ENCODE measurements at regions not wholly inside any gene's neighbourhood (a gene's known extent, or its start where the extent isn't known, plus 50 kb on each side); places are given as distances from the start of the nearest gene placed in this dataset.

DNA sequence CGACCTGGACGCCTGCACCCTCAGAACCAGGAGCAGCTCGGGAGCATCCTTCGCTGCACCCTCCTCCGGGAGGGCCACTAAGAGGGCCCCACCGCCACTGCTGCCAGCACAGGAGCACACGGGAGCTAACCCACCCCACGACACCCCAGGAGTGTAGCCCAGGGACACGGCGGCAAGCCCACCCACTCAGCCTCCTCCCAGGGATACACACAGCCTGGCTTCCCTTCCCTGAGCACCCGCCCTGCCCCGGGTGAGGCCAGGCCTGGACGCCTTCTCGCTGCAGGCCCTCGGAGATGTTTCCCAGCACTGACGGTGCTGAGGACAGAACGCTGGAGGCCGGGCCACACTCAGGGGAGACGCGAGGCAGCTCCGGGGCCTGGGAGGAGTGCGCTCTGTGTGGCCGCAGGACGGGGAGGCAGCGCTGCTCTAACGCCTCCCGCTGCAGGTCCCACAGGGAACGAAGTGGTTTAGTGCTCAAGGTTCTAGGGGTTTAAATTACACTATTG, 190.4 kb downstream of the BRD1 start:
- 84 to 86% (median 86%) methylated on average over 22 to 28 of the region's 28 CpGs for WGBS, 3 donors
- H3K4me1 ChIP-seq (ENCODE audit: insufficient read depth), result peaks cover 4% of the 10 kb centered on the region
- H3K4me3 ChIP-seq, result no peak overlapping the region
- H3K36me3 ChIP-seq, result no peaks in the 10 kb centered on the region
- H3K9me3 ChIP-seq, result no peaks in the 10 kb centered on the region
- TF ChIP-seq, protein P1, sequence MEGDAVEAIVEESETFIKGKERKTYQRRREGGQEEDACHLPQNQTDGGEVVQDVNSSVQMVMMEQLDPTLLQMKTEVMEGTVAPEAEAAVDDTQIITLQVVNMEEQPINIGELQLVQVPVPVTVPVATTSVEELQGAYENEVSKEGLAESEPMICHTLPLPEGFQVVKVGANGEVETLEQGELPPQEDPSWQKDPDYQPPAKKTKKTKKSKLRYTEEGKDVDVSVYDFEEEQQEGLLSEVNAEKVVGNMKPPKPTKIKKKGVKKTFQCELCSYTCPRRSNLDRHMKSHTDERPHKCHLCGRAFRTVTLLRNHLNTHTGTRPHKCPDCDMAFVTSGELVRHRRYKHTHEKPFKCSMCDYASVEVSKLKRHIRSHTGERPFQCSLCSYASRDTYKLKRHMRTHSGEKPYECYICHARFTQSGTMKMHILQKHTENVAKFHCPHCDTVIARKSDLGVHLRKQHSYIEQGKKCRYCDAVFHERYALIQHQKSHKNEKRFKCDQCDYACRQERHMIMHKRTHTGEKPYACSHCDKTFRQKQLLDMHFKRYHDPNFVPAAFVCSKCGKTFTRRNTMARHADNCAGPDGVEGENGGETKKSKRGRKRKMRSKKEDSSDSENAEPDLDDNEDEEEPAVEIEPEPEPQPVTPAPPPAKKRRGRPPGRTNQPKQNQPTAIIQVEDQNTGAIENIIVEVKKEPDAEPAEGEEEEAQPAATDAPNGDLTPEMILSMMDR (IDR thresholded peaks at IDR 0.05), result no peak
- TF ChIP-seq EP300 (IDR thresholded peaks at IDR 0.05) (no peak), POLR2A (IDR thresholded peaks at IDR 0.05) (no peak)
- intact Hi-C loops (cut with DNase I), result no loop called here
- DNase-seq, result no peak
- H3K27ac ChIP-seq, result no peak overlapping the region
- H3K27me3 ChIP-seq, result no peaks in the 10 kb centered on the region

DNA sequence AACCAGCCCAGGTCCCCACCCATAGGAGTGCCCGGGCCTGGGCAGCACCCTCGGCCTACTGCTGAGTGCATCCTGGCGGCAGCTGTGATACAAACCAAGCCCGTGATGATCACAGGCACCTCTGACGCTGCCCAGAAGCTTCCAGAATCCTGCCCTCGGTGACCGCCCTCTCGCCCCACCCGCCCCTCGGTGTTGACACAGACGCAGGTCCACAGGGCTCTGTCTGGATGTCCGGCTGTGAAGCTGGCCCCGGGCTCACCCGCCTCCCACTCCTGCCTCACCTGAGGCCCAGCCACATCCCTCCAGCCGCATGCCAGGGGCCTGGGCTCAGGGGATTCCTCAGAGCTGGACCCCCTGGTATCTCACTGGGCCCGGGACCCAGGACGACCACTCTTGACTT, 191.0 kb downstream of the BRD1 start:
- 80 to 81% (median 81%) methylated on average over 14 to 17 of the region's 17 CpGs for WGBS, 3 donors
- Histone ChIP-seq H3K4me1 (ENCODE audit: insufficient read depth) (peaks cover 8% of the 10 kb centered on the region), H3K27me3 (no peaks in the 10 kb centered on the region), H3K4me3 (no peak overlapping the region), H3K36me3 (no peaks in the 10 kb centered on the region), H3K9me3 (no peaks in the 10 kb centered on the region), H3K27ac (no peak overlapping the region)
- intact Hi-C loops (cut with DNase I), result no loop called here
- DNase-seq, result no peak
- TF ChIP-seq, protein P1 (IDR thresholded peaks at IDR 0.05), result no peak
- no peak for TF ChIP-seq EP300 (IDR thresholded peaks at IDR 0.05)
- no peak for TF ChIP-seq POLR2A (IDR thresholded peaks at IDR 0.05)

DNA sequence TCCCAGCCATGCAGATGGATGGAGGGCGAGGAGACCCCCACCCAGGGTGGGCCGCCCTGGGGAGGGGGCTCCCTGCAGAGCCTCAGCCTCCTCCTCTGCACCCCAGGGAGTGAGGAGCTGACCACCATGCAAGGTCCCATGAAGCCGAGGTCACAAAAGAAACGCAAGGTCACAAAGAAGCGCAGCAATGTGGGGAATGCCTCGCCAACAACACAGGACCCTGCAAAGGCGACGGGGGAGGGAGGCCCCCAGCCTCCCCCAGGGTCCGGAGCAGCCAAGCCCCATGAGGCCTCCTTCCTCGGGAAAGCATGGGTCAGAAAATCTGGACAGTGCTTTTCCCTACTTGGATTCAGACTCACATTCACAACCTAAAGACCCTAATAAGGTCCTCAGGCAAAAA, 191.5 kb downstream of the BRD1 start:
- Histone ChIP-seq H3K4me3 (no peak overlapping the region), H3K27me3 (no peaks in the 10 kb centered on the region), H3K4me1 (ENCODE audit: insufficient read depth) (peaks cover 8% of the 10 kb centered on the region), H3K36me3 (no peaks in the 10 kb centered on the region), H3K9me3 (no peaks in the 10 kb centered on the region), H3K27ac (no peak overlapping the region)
- WGBS, 3 donors, result 52 to 82% (median 62%) methylated on average over 10 of the region's 10 CpGs
- DNase-seq, result no peak
- intact Hi-C loops (cut with DNase I), result no loop called here
- TF ChIP-seq, protein P1 (IDR thresholded peaks at IDR 0.05), result no peak
- TF ChIP-seq POLR2A (IDR thresholded peaks at IDR 0.05) (no peak), EP300 (IDR thresholded peaks at IDR 0.05) (no peak)

DNA sequence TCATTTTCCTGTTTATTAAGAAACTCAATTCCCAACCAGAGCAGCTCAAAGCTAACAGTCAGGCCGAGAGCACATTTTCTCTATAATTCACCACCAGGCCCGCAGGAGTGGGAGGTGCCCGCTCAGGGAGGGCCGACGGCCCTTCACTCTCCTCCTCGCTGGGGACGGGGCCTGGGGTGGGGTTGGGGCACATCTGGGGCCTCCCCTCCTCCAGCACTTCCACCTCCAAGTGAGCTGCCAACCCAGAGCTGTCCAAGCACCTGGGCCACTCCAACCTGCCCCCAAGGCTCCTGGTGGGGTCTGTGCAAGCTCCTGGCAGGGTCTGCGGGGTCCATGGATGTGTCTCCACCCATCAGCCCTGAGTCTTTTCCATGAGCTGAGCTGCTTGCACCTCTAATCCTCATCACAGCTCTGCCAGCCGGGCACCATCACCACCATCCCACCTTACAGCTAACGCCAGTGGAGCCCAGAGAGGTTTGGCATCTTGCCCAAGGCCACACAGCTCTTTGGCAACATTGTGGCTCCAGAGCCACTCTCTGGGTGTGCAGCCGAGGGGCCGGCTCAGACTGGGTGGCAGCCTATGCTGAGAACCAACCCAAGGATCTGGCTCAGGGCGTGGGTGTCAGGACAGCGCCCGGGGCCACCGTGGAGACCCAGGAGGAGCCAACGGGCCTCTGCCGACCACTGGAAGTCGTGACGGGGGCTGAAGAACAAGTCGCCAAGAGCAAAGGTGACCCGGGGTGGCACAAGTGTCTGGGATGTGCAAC, 193.5 kb downstream of the BRD1 start:
- Histone ChIP-seq H3K27me3 (no peaks in the 10 kb centered on the region), H3K36me3 (no peaks in the 10 kb centered on the region), H3K4me3 (no peak overlapping the region), H3K4me1 (ENCODE audit: insufficient read depth) (peaks cover 8% of the 10 kb centered on the region), H3K27ac (no peak overlapping the region), H3K9me3 (no peaks in the 10 kb centered on the region)
- TF ChIP-seq, protein P1 (IDR thresholded peaks at IDR 0.05), result no peak
- no peak for TF ChIP-seq EP300 (IDR thresholded peaks at IDR 0.05)
- TF ChIP-seq POLR2A (IDR thresholded peaks at IDR 0.05), result no peak
- no peak for DNase-seq
- WGBS, 3 donors, result 68 to 80% (median 73%) methylated on average over 22 of the region's 22 CpGs
- intact Hi-C loops (cut with DNase I), result loop anchor here in 1 of 4 donors (5.0 kb wide), 1 partner anchor 1057 kb away; no protein-coding TSS in a partner anchor
